Tibial nerve (tissue), 4 donors: ENCODE measurements at regions not wholly inside any gene's neighbourhood (a gene's known extent, or its start where the extent isn't known, plus 50 kb on each side); places are given as distances from the start of the nearest gene placed in this dataset.

Source experiments
- DNase-seq, 2 donors: peaks; one replicate each; pipeline ENCODE4 v3.0.0-alpha.2; 2019; ENCODE audit warnings: low spot score in 2 of 2
- H3K27ac ChIP-seq, 4 donors: fragments of 200-600 bp; sonication (generic) in 3 of 4; one replicate each; pipeline ENCODE4 v1.5.1; 2017 to 2019; ENCODE audit warnings: mild to moderate bottlenecking in 1 of 4
- H3K27me3 ChIP-seq, 2 donors: fragments of 200-600 bp; sonication (generic) in 1 of 2; one replicate each; pipeline versions ENCODE4 v1.5.1 to v1.6.0; 2017 to 2019
- H3K36me3 ChIP-seq, 3 donors: fragments of 200-600 bp; sonication (generic); one replicate each; pipeline ENCODE4 v1.5.1; 2018 to 2019
- H3K4me1 ChIP-seq, 4 donors: fragments of 200-600 bp; sonication (generic) in 3 of 4; one replicate each; pipeline ENCODE4 v1.5.1; 2017 to 2019
- H3K4me3 ChIP-seq, 4 donors: fragments of 200-600 bp; sonication (generic) in 3 of 4; one replicate each; pipeline ENCODE4 v1.5.1; 2017 to 2019; ENCODE audit warnings: mild to moderate bottlenecking in 1 of 4, moderate library complexity in 1 of 4
- H3K9me3 ChIP-seq, 4 donors: fragments of 200-600 bp; sonication (generic) in 3 of 4; one replicate each; pipeline ENCODE4 v1.5.1; 2017 to 2019
- EP300 ChIP-seq, 2 donors: sonication (generic); formaldehyde crosslinking; IDR thresholded peaks; one replicate each; pipeline ENCODE4 v1.6.1; 2017; ENCODE audit warnings: antibody characterized with exemption in 2 of 2, mild to moderate bottlenecking in 1 of 2
- POLR2A ChIP-seq, 2 donors: fragments of 450-650 bp; IDR thresholded peaks; one replicate each; pipeline ENCODE4 v1.6.1; 2017; ENCODE audit warnings: antibody characterized with exemption in 2 of 2, mild to moderate bottlenecking in 2 of 2, moderate library complexity in 2 of 2
- WGBS, 2 donors: methylation state at CpG; one replicate each; pipeline ENCODE4 v1.1.5; 2018; 5-methylcytosine and 5-hydroxymethylcytosine counted together
- TF ChIP-seq, protein P1 (sequence below), 5 experiments: fragments of 200-600 bp in 3 of 5; fragments of 450-650 bp in 2 of 5; sonication (generic) in 3 of 5; IDR thresholded peaks; one replicate each; pipeline ENCODE4 v1.5.1; 2016 to 2019; ENCODE audit warnings: antibody characterized with exemption in 5 of 5, mild to moderate bottlenecking in 3 of 5, moderate library complexity in 2 of 5

- H3K4me1 ChIP-seq = no peaks in the 10 kb centered on the region
- DNase-seq = no peak
- H3K9me3 ChIP-seq = no peaks in the 10 kb centered on the region
- H3K27me3 ChIP-seq = no peaks in the 10 kb centered on the region
- H3K27ac ChIP-seq = no peak overlapping the region
- 67 to 74% methylated on average over 3 of the region's 3 CpGs for WGBS, 2 donors
- H3K36me3 ChIP-seq = no peaks in the 10 kb centered on the region
- H3K4me3 ChIP-seq = no peak overlapping the region
- TF ChIP-seq POLR2A (IDR thresholded peaks at IDR 0.05) (no peak), EP300 (IDR thresholded peaks at IDR 0.05) (no peak)
- TF ChIP-seq, protein P1, sequence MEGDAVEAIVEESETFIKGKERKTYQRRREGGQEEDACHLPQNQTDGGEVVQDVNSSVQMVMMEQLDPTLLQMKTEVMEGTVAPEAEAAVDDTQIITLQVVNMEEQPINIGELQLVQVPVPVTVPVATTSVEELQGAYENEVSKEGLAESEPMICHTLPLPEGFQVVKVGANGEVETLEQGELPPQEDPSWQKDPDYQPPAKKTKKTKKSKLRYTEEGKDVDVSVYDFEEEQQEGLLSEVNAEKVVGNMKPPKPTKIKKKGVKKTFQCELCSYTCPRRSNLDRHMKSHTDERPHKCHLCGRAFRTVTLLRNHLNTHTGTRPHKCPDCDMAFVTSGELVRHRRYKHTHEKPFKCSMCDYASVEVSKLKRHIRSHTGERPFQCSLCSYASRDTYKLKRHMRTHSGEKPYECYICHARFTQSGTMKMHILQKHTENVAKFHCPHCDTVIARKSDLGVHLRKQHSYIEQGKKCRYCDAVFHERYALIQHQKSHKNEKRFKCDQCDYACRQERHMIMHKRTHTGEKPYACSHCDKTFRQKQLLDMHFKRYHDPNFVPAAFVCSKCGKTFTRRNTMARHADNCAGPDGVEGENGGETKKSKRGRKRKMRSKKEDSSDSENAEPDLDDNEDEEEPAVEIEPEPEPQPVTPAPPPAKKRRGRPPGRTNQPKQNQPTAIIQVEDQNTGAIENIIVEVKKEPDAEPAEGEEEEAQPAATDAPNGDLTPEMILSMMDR (IDR thresholded peaks at IDR 0.05) = no peak
Measured at GRCh38 chr11:106378513-106379179, 301.2 kb downstream of the AASDHPPT start.

DNA sequence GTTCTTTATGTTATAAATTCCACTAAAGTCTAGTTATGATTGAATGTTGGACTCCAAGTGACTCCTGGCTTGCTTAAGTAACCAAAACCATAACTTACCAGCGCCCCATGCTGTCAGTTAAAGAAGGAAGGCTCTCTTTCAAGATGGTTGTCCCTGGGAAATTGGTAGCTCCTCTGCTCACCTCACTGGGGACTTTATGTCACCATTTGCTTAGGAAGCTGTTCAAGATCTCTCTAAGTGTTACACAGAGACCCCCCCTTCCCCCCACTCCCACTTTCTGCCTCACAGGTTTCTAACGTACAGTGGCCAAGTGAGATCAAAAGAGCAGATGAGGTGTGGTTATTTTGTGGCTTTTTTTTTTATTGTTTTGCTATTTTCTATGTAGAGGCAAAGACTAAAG is 301.8 kb downstream of the AASDHPPT start:
- H3K9me3 ChIP-seq = no peaks in the 10 kb centered on the region
- no peak overlapping the region for H3K4me3 ChIP-seq
- no peaks in the 10 kb centered on the region for H3K36me3 ChIP-seq
- no peaks in the 10 kb centered on the region for H3K27me3 ChIP-seq
- DNase-seq = no peak
- TF ChIP-seq EP300 (IDR thresholded peaks at IDR 0.05) = no peak
- TF ChIP-seq POLR2A (IDR thresholded peaks at IDR 0.05) = no peak
- TF ChIP-seq, protein P1 (IDR thresholded peaks at IDR 0.05) = no peak
- WGBS, 2 donors = 69 to 87% methylated on average over 2 of the region's 2 CpGs
- no peaks in the 10 kb centered on the region for H3K4me1 ChIP-seq
- no peak overlapping the region for H3K27ac ChIP-seq

DNA sequence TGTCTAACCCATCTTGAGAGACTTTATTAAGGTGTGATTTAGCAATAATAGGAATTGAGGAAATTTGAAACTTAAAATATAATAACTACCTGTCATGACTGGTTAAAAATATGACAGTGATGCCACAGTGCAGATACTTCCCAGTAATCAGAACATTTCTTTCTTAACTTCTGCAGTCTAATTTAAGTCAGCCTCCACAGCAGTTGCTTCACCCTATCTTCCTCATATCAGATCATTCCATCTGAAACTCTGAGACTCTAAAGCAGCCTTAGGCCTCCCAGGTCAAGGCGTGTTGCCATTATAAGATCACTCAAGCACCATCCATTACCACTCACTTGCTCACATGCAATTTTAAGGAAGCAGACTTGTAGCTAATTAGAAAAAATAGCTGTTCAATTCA is 302.2 kb downstream of the AASDHPPT start:
- no peak for DNase-seq

DNA sequence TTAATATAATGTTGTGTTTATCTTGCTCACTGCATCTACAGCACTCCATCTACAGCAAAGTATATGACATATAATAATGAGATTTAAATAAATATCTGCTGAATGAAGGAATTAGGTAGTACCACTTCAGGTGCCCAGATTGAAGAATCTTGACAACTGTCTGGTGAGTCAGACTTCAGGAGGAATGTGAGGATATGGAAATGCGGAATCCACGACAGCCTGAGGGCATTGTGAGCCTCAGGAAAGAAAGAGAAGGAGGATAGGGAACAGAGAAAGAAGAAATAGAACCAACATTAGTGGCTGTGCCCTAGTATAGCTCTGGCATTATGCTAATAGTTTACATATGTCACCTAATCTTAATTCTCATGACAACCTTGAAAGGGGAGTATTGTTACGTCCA is 304.4 kb downstream of the AASDHPPT start:
- Histone ChIP-seq H3K4me1 (no peaks in the 10 kb centered on the region), H3K36me3 (no peaks in the 10 kb centered on the region), H3K9me3 (no peaks in the 10 kb centered on the region), H3K27ac (no peak overlapping the region), H3K4me3 (no peak overlapping the region), H3K27me3 (no peaks in the 10 kb centered on the region)
- no peak for TF ChIP-seq POLR2A (IDR thresholded peaks at IDR 0.05)
- TF ChIP-seq, protein P1 (IDR thresholded peaks at IDR 0.05) = no peak
- no peak for TF ChIP-seq EP300 (IDR thresholded peaks at IDR 0.05)
- DNase-seq = no peak
- 84 to 92% methylated on average over 3 of the region's 3 CpGs for WGBS, 2 donors

More for the DNA sequence above, 302.2 kb downstream of the AASDHPPT start:
- H3K4me3 ChIP-seq = no peak overlapping the region
- H3K27ac ChIP-seq = no peak overlapping the region
- H3K27me3 ChIP-seq = no peaks in the 10 kb centered on the region
- H3K4me1 ChIP-seq = no peaks in the 10 kb centered on the region
- WGBS, 2 donors = 90 to 94% methylated on average over 1 of the region's 1 CpG
- no peaks in the 10 kb centered on the region for H3K36me3 ChIP-seq
- no peaks in the 10 kb centered on the region for H3K9me3 ChIP-seq
- TF ChIP-seq, protein P1 (IDR thresholded peaks at IDR 0.05) = no peak
- no peak for TF ChIP-seq EP300 (IDR thresholded peaks at IDR 0.05)
- TF ChIP-seq POLR2A (IDR thresholded peaks at IDR 0.05) = no peak

GRCh38 chr11:106384429-106384828 is 307.0 kb downstream of the AASDHPPT start:
- 67 to 82% methylated on average over 2 of the region's 2 CpGs for WGBS, 2 donors
- Histone ChIP-seq H3K36me3 (no peaks in the 10 kb centered on the region), H3K9me3 (no peaks in the 10 kb centered on the region), H3K4me1 (no peaks in the 10 kb centered on the region), H3K4me3 (no peak overlapping the region), H3K27ac (no peak overlapping the region), H3K27me3 (no peaks in the 10 kb centered on the region)
- TF ChIP-seq EP300 (IDR thresholded peaks at IDR 0.05) (no peak), POLR2A (IDR thresholded peaks at IDR 0.05) (no peak)
- TF ChIP-seq, protein P1 (IDR thresholded peaks at IDR 0.05) = no peak
- DNase-seq = no peak
